ENCODE measurements at regions not wholly inside any gene's neighbourhood (a gene's known extent, or its start where the extent isn't known, plus 50 kb on each side); places are given as distances from the start of the nearest gene placed in this dataset.

GRCh38 chr5:125006011-125006685 lies 259.7 kb upstream of the ZNF608 start:
- DNase-seq (ENCODE audit: low spot score): no peak

- no peak for DNase-seq (ENCODE audit: low spot score)
These were observed 263.9 kb upstream of the ZNF608 start for GRCh38 chr5:125010356-125010755.

GRCh38 chr5:125011014-125011413 lies 264.6 kb upstream of the ZNF608 start:
- DNase-seq (ENCODE audit: low spot score): no peak

GRCh38 chr5:125011419-125011818 lies 265.0 kb upstream of the ZNF608 start:
- no peak for DNase-seq (ENCODE audit: low spot score)

GRCh38 chr5:125011947-125012346 lies 265.5 kb upstream of the ZNF608 start:
- DNase-seq (ENCODE audit: low spot score): no peak

- DNase-seq (ENCODE audit: low spot score): no peak
These were observed 266.4 kb upstream of the ZNF608 start for GRCh38 chr5:125012727-125013451.

GRCh38 chr5:125014202-125014601 lies 267.8 kb upstream of the ZNF608 start:
- DNase-seq (ENCODE audit: low spot score): no peak

- DNase-seq (ENCODE audit: low spot score): no peak
These were observed 271.4 kb upstream of the ZNF608 start for GRCh38 chr5:125017796-125018195.

GRCh38 chr5:125023673-125024072 lies 277.2 kb upstream of the ZNF608 start:
- no peak for DNase-seq (ENCODE audit: low spot score)

- DNase-seq (ENCODE audit: low spot score): no peak
These were observed 280.7 kb upstream of the ZNF608 start for GRCh38 chr5:125026867-125027731.

- DNase-seq (ENCODE audit: low spot score): no peak
These were observed 285.8 kb upstream of the ZNF608 start for GRCh38 chr5:125032286-125032685.

- DNase-seq (ENCODE audit: low spot score): no peak
These were observed 287.2 kb upstream of the ZNF608 start for GRCh38 chr5:125033602-125034001.

GRCh38 chr5:125034331-125034730 lies 287.9 kb upstream of the ZNF608 start:
- no peak for DNase-seq (ENCODE audit: low spot score)

- DNase-seq (ENCODE audit: low spot score): no peak
These were observed 290.1 kb upstream of the ZNF608 start for GRCh38 chr5:125036494-125036893.

- DNase-seq (ENCODE audit: low spot score): no peak
These were observed 290.6 kb upstream of the ZNF608 start for GRCh38 chr5:125037020-125037419.

- DNase-seq (ENCODE audit: low spot score): no peak
These were observed 291.1 kb upstream of the ZNF608 start for GRCh38 chr5:125037530-125037929.

- DNase-seq (ENCODE audit: low spot score): no peak
These were observed 292.0 kb upstream of the ZNF608 start for GRCh38 chr5:125038477-125038876.

GRCh38 chr5:125041798-125042197 lies 295.4 kb upstream of the ZNF608 start:
- no peak for DNase-seq (ENCODE audit: low spot score)

GRCh38 chr5:125042261-125042890 lies 295.9 kb upstream of the ZNF608 start:
- no peak for DNase-seq (ENCODE audit: low spot score)

- no peak for DNase-seq (ENCODE audit: low spot score)
These were observed 297.4 kb upstream of the ZNF608 start for GRCh38 chr5:125043781-125044391.

GRCh38 chr5:125044491-125045282 lies 298.2 kb upstream of the ZNF608 start:
- DNase-seq (ENCODE audit: low spot score): no peak
